Omental fat pad (tissue), 3 donors: ENCODE measurements at regions not wholly inside any gene's neighbourhood (a gene's known extent, or its start where the extent isn't known, plus 50 kb on each side); places are given as distances from the start of the nearest gene placed in this dataset.
"Not testable (repeated sequence)": the region's sequence is repeated elsewhere in the genome, so short reads cannot be mapped to it uniquely, and the experiment has no call there.

Experiments used
- ATAC-seq: fragments of 150-250 bp; one replicate; pipeline ENCODE4 v1.9.1; 2016; ENCODE audit warnings: mild to moderate bottlenecking, moderate library complexity; ENCODE audit not compliant: low FRiP score
- DNase-seq: peaks from one replicate; pipeline ENCODE4 v3.0.0-alpha.2; 2019; ENCODE audit warnings: low spot score
- CTCF ChIP-seq, 3 donors: fragments of 450-650 bp; IDR thresholded peaks; one replicate each; pipeline ENCODE4 v1.5.1; 2016 to 2017; ENCODE audit warnings: antibody characterized with exemption in 3 of 3, mild to moderate bottlenecking in 3 of 3, moderate library complexity in 2 of 3

GRCh38 chr5:82476155-82476554 is 198.0 kb upstream of the RPS23 start:
- DNase-seq (no peak), ATAC-seq (no peak)
- TF ChIP-seq CTCF (IDR thresholded peaks at IDR 0.05): no peak

- no peak for TF ChIP-seq CTCF (IDR thresholded peaks at IDR 0.05)
- DNase-seq (no peak), ATAC-seq (no peak)
Measured at GRCh38 chr5:82473262-82473661, 195.1 kb upstream of the RPS23 start.

GRCh38 chr5:82470185-82470994 is 192.2 kb upstream of the RPS23 start:
- TF ChIP-seq CTCF (IDR thresholded peaks at IDR 0.05): no peak
- DNase-seq (no peak), ATAC-seq (no peak)

GRCh38 chr5:82466986-82467561 is 188.9 kb upstream of the RPS23 start:
- DNase-seq: no peak
- TF ChIP-seq CTCF (IDR thresholded peaks at IDR 0.05): no peak
- no peak for ATAC-seq

- no peak for DNase-seq
- no peak for ATAC-seq
- no peak for TF ChIP-seq CTCF (IDR thresholded peaks at IDR 0.05)
Measured at GRCh38 chr5:82465235-82465634, 187.1 kb upstream of the RPS23 start.

GRCh38 chr5:82459626-82460025 is 181.5 kb upstream of the RPS23 start:
- ATAC-seq (no peak), DNase-seq (no peak)
- TF ChIP-seq CTCF (IDR thresholded peaks at IDR 0.05): no peak

- ATAC-seq, DNase-seq: not testable (repeated sequence)
Measured at GRCh38 chr5:82455317-82455716, 177.2 kb upstream of the RPS23 start.
